Calu3 (cell line): ENCODE measurements at regions not wholly inside any gene's neighbourhood (a gene's known extent, or its start where the extent isn't known, plus 50 kb on each side); places are given as distances from the start of the nearest gene placed in this dataset.

Source experiments
- BruUV-seq: library from RNA; stranded (reverse); fragments of 400-500 nt; replicated peaks from 2 replicates; lab custom pipeline; 2021; lab: Mats Ljungman, UMichigan
- CTCF ChIA-PET: fragments of 300-600 bp; sonication (Branson Sonifier 250); formaldehyde crosslinking; loops from one replicate; lab custom pipeline; 2022; ENCODE audit warnings: antibody characterized with exemption; lab: Charles Lee
- DNase-seq: peaks from one replicate; pipeline ENCODE4 v3.0.0; 2022
- H3K27ac Mint-ChIP-seq: one replicate; pipeline ENCODE4 v1.8.0; 2022; ENCODE audit warnings: mixed read lengths; ENCODE audit not compliant: unreplicated experiment
- H3K27me3 Mint-ChIP-seq: one replicate; pipeline ENCODE4 v1.8.0; 2022; ENCODE audit warnings: mixed read lengths; ENCODE audit not compliant: unreplicated experiment
- H3K36me3 Mint-ChIP-seq: one replicate; pipeline ENCODE4 v1.8.0; 2022; ENCODE audit warnings: mild to moderate bottlenecking, moderate library complexity, mixed read lengths; ENCODE audit not compliant: insufficient read depth, unreplicated experiment
- H3K4me1 Mint-ChIP-seq: one replicate; pipeline ENCODE4 v1.8.0; 2022; ENCODE audit warnings: mild to moderate bottlenecking, low read depth, mixed read lengths; ENCODE audit not compliant: unreplicated experiment
- H3K4me3 Mint-ChIP-seq: one replicate; pipeline ENCODE4 v1.8.0; 2022; ENCODE audit warnings: mild to moderate bottlenecking, low read depth, moderate library complexity, mixed read lengths; ENCODE audit not compliant: unreplicated experiment
- H3K9me3 Mint-ChIP-seq: one replicate; pipeline ENCODE4 v1.8.0; 2022; ENCODE audit warnings: low read depth, mixed read lengths; ENCODE audit not compliant: unreplicated experiment
- CTCF ChIP-seq: fragments of 200-600 bp; IDR thresholded peaks from one replicate; pipeline ENCODE4 v1.8.0; 2022; ENCODE audit warnings: antibody characterized with exemption; ENCODE audit not compliant: unreplicated experiment
- intact Hi-C: fragments of 100-400 bp; cut with micrococcal nuclease; formaldehyde crosslinking; loops from one replicate; pipeline ENCODE4 v1.10.0; 2022; ENCODE audit not compliant: unreplicated experiment

- Mint-ChIP-seq H3K9me3 (peaks cover 2% of the 10 kb centered on the region), H3K4me1 (peaks cover 73% of the 10 kb centered on the region), H3K36me3 (peaks cover 29% of the 10 kb centered on the region), H3K4me3 (peak overlapping the region; percentile 47), H3K27me3 (no peaks in the 10 kb centered on the region), H3K27ac (peak overlapping the region; percentile 97)
- CTCF ChIA-PET: interaction anchor here (0.5 to 1.7 kb wide), 12 partner anchors 16 to 526 kb away, joined by 3 to 10 read pairs (median 4); no protein-coding TSS in a partner anchor
- DNase-seq: no peak
- BruUV-seq: no TSS peak
- intact Hi-C loops: loop anchor here (5.0 kb wide), 1 partner anchor 257 kb away; no protein-coding TSS in a partner anchor
- TF ChIP-seq CTCF: no peak
These were observed 149.0 kb downstream of the TOMM20 start for GRCh38 chr1:234979296-234980279.

GRCh38 chr1:234978397-234979295, 150.0 kb downstream of the TOMM20 start:
- H3K27ac Mint-ChIP-seq: peak overlapping the region; percentile 97
- no TSS peak for BruUV-seq
- H3K4me3 Mint-ChIP-seq: peak overlapping the region; percentile 7
- TF ChIP-seq CTCF: no peak
- H3K27me3 Mint-ChIP-seq: no peaks in the 10 kb centered on the region
- peaks cover 68% of the 10 kb centered on the region for H3K4me1 Mint-ChIP-seq
- intact Hi-C loops: no loop called here
- peaks cover 22% of the 10 kb centered on the region for H3K36me3 Mint-ChIP-seq
- CTCF ChIA-PET: interaction anchor here (0.7 to 1.3 kb wide), 3 partner anchors 18 to 105 kb away, joined by 3 to 4 read pairs (median 3); no protein-coding TSS in a partner anchor
- H3K9me3 Mint-ChIP-seq: peaks cover 2% of the 10 kb centered on the region
- no peak for DNase-seq

- H3K27me3 Mint-ChIP-seq: no peaks in the 10 kb centered on the region
- BruUV-seq: no TSS peak
- peaks cover 22% of the 10 kb centered on the region for H3K36me3 Mint-ChIP-seq
- DNase-seq: no peak
- H3K9me3 Mint-ChIP-seq: peaks cover 2% of the 10 kb centered on the region
- peak overlapping the region; percentile 68 for H3K27ac Mint-ChIP-seq
- no peak overlapping the region for H3K4me3 Mint-ChIP-seq
- no peak for TF ChIP-seq CTCF
- CTCF ChIA-PET: interaction anchor here (0.7 kb wide), 1 partner anchor 17 kb away, joined by 3 read pairs; no protein-coding TSS in a partner anchor
- H3K4me1 Mint-ChIP-seq: peaks cover 65% of the 10 kb centered on the region
- intact Hi-C loops: no loop called here
These were observed 150.7 kb downstream of the TOMM20 start for GRCh38 chr1:234977875-234978396.
